Aorta (tissue), 5 donors: ENCODE measurements at regions not wholly inside any gene's neighbourhood (a gene's known extent, or its start where the extent isn't known, plus 50 kb on each side); places are given as distances from the start of the nearest gene placed in this dataset.
A peak's percentile ranks its signal among the peaks of the same experiment; 100 is the strongest.

ENCODE experiments used
- ATAC-seq: fragments of 200-7000 bp; cut with Tn5 transposase; one replicate; pipeline ENCODE4 v1.9.1; 2022; ENCODE audit warnings: moderate library complexity; ENCODE audit not compliant: low FRiP score
- DNase-seq, 2 donors: peaks; one replicate each; pipeline ENCODE4 v3.0.0-alpha.2; 2020
- H3K27ac ChIP-seq, 2 donors: one replicate each; pipeline ENCODE4 v1.5.1; 2013; ENCODE audit warnings: low read length in 2 of 2, mild to moderate bottlenecking in 2 of 2, moderate library complexity in 2 of 2, control low read depth in 1 of 2, inconsistent platforms in 1 of 2, low read depth in 1 of 2
- H3K27me3 ChIP-seq, 2 donors: one replicate each; pipeline ENCODE4 v1.6.1; 2013; ENCODE audit warnings: control low read depth in 1 of 2, low read length in 1 of 2, mild to moderate bottlenecking in 1 of 2, moderate library complexity in 1 of 2; ENCODE audit not compliant: insufficient read depth in 2 of 2, control insufficient read depth in 1 of 2
- H3K36me3 ChIP-seq, 2 donors: one replicate each; pipeline ENCODE4 v1.6.1; 2013; ENCODE audit warnings: control low read depth in 1 of 2, low read length in 1 of 2, mild to moderate bottlenecking in 1 of 2; ENCODE audit not compliant: insufficient read depth in 2 of 2, control insufficient read depth in 1 of 2
- H3K4me1 ChIP-seq, 2 donors: one replicate each; pipeline ENCODE4 v1.6.1; 2013; ENCODE audit warnings: low read length in 2 of 2, control low read depth in 1 of 2, mild to moderate bottlenecking in 1 of 2, moderate library complexity in 1 of 2; ENCODE audit not compliant: insufficient read depth in 2 of 2, control insufficient read depth in 1 of 2
- H3K4me3 ChIP-seq, 2 donors: one replicate each; pipeline ENCODE4 v1.5.1; 2013; ENCODE audit warnings: low read length in 2 of 2, control low read depth in 1 of 2, mild to moderate bottlenecking in 1 of 2
- H3K9me3 ChIP-seq: one replicate; pipeline ENCODE4 v1.6.1; 2013; ENCODE audit warnings: mild to moderate bottlenecking, low read length; ENCODE audit not compliant: control insufficient read depth
- WGBS, 2 donors: extraction: QIAGEN DNeasy Blood & Tissue Kit; methylation state at CpG; one replicate each; pipeline ENCODE4 v1.1.7; 2013; 5-methylcytosine and 5-hydroxymethylcytosine counted together
- intact Hi-C, 2 donors: fragments of 100-400 bp; cut with DNase I; formaldehyde crosslinking; loops; one replicate each; pipeline versions ENCODE4 v1.14.2 to v1.15.0; 2022
- donor health status: healthy with polysubstance abuse.
- donor health status: Bipolar disorder and iron deficiency.
- donor health status: DM: no; HTN: no; CAD: no.
- donor health status: DM: no; HTN: no; CAD: no.
- donor health status: DM: yes; HTN: yes; CAD: no.

DNA sequence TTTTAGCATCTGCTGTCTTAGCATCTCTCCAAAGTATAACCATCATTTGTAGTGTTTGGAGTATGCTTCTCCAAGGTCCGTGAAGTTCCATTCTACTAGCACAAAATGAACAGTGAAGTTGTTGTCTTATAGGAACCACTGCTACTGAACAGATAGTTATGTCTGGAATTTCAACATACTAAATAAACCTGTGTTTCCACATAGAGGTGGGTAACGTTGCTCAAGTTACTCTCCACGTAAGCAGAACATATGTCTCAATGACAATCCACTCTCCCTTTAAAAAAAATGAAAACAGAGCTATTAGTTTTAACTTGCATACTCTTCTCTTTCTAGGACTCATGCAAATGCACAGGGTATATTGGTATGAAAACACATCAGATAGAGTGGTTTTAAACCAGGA lies 184.3 kb upstream of the TRPC4 start:
- Histone ChIP-seq H3K27me3 (no peaks in the 10 kb centered on the region), H3K4me1 (no peaks in the 10 kb centered on the region), H3K9me3 (no peaks in the 10 kb centered on the region), H3K4me3 (no peak overlapping the region), H3K27ac (no peak overlapping the region), H3K36me3 (no peaks in the 10 kb centered on the region)
- DNase-seq (no peak), ATAC-seq (no peak)
- intact Hi-C loops: no loop called here
- 69 to 78% methylated on average over 3 of the region's 3 CpGs for WGBS, 2 donors

DNA sequence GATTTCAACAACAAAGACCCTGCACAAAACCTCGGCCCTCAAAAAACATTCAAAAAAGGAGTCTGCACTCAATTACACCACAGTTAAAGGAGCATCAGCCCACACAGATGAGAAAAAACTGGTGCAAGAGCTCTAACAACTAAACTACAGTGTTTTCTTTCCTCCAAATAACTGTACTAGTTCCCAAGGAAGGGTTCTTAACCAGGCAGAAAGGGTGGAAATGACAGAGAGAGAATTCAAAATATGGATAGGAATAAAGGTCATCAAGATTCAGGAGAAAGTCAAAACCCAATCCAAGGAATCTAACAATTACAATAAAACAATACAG lies 176.4 kb upstream of the TRPC4 start:
- WGBS, 2 donors: 38 to 40% methylated on average over 1 of the region's 1 CpG
- H3K4me1 ChIP-seq: no peaks in the 10 kb centered on the region
- H3K27ac ChIP-seq: no peak overlapping the region
- H3K4me3 ChIP-seq: no peak overlapping the region
- peaks cover 0 to 5% of the 10 kb centered on the region in 2 donors for H3K36me3 ChIP-seq
- no peaks in the 10 kb centered on the region for H3K27me3 ChIP-seq
- intact Hi-C loops: no loop called here
- DNase-seq (no peak), ATAC-seq (no peak)
- peaks cover 3% of the 10 kb centered on the region for H3K9me3 ChIP-seq

- no peak overlapping the region for H3K4me3 ChIP-seq
- H3K4me1 ChIP-seq: no peaks in the 10 kb centered on the region
- ATAC-seq (no peak), DNase-seq (peak in 1 of 2 donors; percentile 45)
- peaks cover 0 to 5% of the 10 kb centered on the region in 2 donors for H3K36me3 ChIP-seq
- H3K27me3 ChIP-seq: no peaks in the 10 kb centered on the region
- intact Hi-C loops: no loop called here
- H3K27ac ChIP-seq: no peak overlapping the region
- 70 to 72% methylated on average over 8 of the region's 8 CpGs for WGBS, 2 donors
- H3K9me3 ChIP-seq: peaks cover 3% of the 10 kb centered on the region
These were observed 175.9 kb upstream of the TRPC4 start for GRCh38 chr13:38045278-38046048.

DNA sequence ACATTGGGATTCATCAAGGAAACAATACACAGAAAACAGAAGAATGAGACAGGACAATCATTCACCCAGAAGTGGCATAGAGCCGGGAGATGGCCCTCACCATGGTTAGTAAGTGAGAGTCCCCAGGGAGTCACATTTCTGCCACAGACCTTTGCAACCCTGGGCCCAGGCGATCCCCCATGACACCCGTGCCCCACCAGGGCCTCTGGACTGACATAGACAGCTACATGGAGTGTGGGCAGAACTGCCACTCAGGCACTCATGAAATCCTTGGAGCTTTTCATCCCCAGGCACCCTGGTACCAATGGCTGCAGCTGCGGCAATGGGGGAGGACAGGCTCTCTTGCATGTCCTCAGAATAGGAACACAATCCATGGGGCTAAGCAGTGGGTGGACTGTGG lies 174.5 kb upstream of the TRPC4 start:
- no peak overlapping the region for H3K27ac ChIP-seq
- H3K9me3 ChIP-seq: peaks cover 3% of the 10 kb centered on the region
- H3K4me3 ChIP-seq: no peak overlapping the region
- WGBS, 2 donors: 85 to 91% methylated on average over 4 of the region's 4 CpGs
- intact Hi-C loops: no loop called here
- no peaks in the 10 kb centered on the region for H3K27me3 ChIP-seq
- ATAC-seq (no peak), DNase-seq (peak in 1 of 2 donors; percentile 51)
- no peaks in the 10 kb centered on the region for H3K4me1 ChIP-seq
- H3K36me3 ChIP-seq: peaks cover 0 to 5% of the 10 kb centered on the region in 2 donors

GRCh38 chr13:38042771-38043170 lies 173.2 kb upstream of the TRPC4 start:
- ATAC-seq (no peak), DNase-seq (no peak)
- Histone ChIP-seq H3K9me3 (peaks cover 3% of the 10 kb centered on the region), H3K27ac (no peak overlapping the region), H3K36me3 (peaks cover 0 to 5% of the 10 kb centered on the region in 2 donors), H3K4me3 (no peak overlapping the region), H3K27me3 (no peaks in the 10 kb centered on the region), H3K4me1 (no peaks in the 10 kb centered on the region)
- intact Hi-C loops: no loop called here
- 26 to 43% methylated on average over 2 of the region's 2 CpGs for WGBS, 2 donors

DNA sequence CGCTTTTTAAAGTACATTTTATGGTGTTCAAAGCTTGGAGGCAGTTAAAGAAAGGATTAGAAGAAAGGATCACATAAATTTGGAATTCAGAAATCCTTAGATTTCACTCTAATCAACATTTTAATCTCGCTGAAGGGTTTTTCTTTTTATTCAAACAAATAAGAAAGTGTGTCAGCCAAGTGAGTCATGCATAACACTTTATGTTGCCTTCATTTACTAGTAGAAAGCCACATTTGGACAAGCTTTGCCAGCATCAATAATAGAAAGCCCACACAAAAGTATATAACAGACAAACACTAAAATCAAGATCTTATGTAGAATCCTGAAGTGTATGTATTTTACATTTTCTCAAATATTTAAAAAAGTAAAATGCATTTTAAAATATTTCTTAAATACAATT lies 154.9 kb upstream of the TRPC4 start:
- H3K4me1 ChIP-seq: no peaks in the 10 kb centered on the region
- H3K4me3 ChIP-seq: no peak overlapping the region
- DNase-seq: no peak
- no peaks in the 10 kb centered on the region for H3K27me3 ChIP-seq
- H3K36me3 ChIP-seq: no peaks in the 10 kb centered on the region
- no peak for ATAC-seq
- H3K27ac ChIP-seq: no peak overlapping the region
- 26 to 34% methylated on average over 2 of the region's 2 CpGs for WGBS, 2 donors
- intact Hi-C loops: no loop called here
- peaks cover 4% of the 10 kb centered on the region for H3K9me3 ChIP-seq

DNA sequence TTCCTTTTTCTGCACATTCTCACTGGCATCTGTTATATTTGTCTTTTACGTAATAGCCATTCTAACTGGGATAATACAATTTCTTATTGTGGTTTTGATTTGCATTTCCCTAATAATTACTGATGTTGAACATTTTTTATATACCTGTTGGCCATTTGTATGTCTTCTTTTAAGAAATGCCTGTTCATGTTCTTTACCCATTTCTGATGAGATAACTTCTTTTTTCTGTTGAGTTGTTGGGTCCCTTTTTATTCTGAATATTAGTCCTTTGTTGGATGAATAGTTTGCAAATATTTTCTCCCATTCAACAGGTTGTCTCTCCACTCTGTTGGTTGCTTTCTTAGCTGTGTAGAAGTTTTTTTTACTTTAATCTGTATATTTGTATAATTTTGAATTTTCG lies 147.7 kb upstream of the TRPC4 start:
- 64 to 71% methylated on average over 2 of the region's 2 CpGs for WGBS, 2 donors
- no peak overlapping the region for H3K27ac ChIP-seq
- H3K4me3 ChIP-seq: no peak overlapping the region
- peaks cover 2% of the 10 kb centered on the region for H3K9me3 ChIP-seq
- no peaks in the 10 kb centered on the region for H3K4me1 ChIP-seq
- H3K27me3 ChIP-seq: no peaks in the 10 kb centered on the region
- intact Hi-C loops: no loop called here
- ATAC-seq (no peak), DNase-seq (no peak)
- H3K36me3 ChIP-seq: no peaks in the 10 kb centered on the region

DNA sequence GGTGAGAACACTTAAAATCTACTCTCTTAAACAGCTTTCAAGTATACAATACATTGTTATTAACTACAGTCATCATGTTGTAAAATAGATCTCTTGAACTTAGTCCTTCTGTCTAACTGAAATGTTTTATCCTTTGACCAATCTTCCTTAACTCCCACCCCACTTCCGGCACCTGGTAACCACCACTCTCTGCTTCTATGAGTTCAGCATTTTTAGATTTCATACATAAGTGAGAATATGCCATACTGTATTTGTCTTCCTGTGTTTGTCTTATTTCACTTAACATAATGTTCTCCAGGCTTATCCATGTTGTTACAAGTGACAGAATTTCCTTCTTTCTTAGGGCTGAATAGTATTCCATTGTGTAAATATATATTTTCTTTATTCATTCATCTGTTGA lies 144.1 kb upstream of the TRPC4 start:
- DNase-seq (no peak), ATAC-seq (no peak)
- Histone ChIP-seq H3K27ac (no peak overlapping the region), H3K27me3 (no peaks in the 10 kb centered on the region), H3K4me1 (no peaks in the 10 kb centered on the region), H3K9me3 (no peaks in the 10 kb centered on the region), H3K4me3 (no peak overlapping the region), H3K36me3 (no peaks in the 10 kb centered on the region)
- intact Hi-C loops: no loop called here
- 69 to 77% methylated on average over 1 of the region's 1 CpG for WGBS, 2 donors

GRCh38 chr13:38012096-38012495 lies 142.5 kb upstream of the TRPC4 start:
- intact Hi-C loops: no loop called here
- ATAC-seq: no peak
- H3K27ac ChIP-seq: no peak overlapping the region
- 84 to 91% methylated on average over 4 of the region's 4 CpGs for WGBS, 2 donors
- no peak overlapping the region for H3K4me3 ChIP-seq
- H3K27me3 ChIP-seq: no peaks in the 10 kb centered on the region
- H3K4me1 ChIP-seq: no peaks in the 10 kb centered on the region
- DNase-seq: no peak
- H3K36me3 ChIP-seq: no peaks in the 10 kb centered on the region
- H3K9me3 ChIP-seq: no peaks in the 10 kb centered on the region
